ENCODE measurements at regions not wholly inside any gene's neighbourhood (a gene's known extent, or its start where the extent isn't known, plus 50 kb on each side); places are given as distances from the start of the nearest gene placed in this dataset.

- no peak for TF ChIP-seq EZH2 (IDR thresholded peaks at IDR 0.05; ENCODE audit: borderline replicate concordance, insufficient read depth, low read length, poor library complexity, severe bottlenecking)
- TF ChIP-seq, protein P1, sequence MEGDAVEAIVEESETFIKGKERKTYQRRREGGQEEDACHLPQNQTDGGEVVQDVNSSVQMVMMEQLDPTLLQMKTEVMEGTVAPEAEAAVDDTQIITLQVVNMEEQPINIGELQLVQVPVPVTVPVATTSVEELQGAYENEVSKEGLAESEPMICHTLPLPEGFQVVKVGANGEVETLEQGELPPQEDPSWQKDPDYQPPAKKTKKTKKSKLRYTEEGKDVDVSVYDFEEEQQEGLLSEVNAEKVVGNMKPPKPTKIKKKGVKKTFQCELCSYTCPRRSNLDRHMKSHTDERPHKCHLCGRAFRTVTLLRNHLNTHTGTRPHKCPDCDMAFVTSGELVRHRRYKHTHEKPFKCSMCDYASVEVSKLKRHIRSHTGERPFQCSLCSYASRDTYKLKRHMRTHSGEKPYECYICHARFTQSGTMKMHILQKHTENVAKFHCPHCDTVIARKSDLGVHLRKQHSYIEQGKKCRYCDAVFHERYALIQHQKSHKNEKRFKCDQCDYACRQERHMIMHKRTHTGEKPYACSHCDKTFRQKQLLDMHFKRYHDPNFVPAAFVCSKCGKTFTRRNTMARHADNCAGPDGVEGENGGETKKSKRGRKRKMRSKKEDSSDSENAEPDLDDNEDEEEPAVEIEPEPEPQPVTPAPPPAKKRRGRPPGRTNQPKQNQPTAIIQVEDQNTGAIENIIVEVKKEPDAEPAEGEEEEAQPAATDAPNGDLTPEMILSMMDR (IDR thresholded peaks at IDR 0.05; ENCODE audit: poor library complexity, severe bottlenecking): no peak
- TF ChIP-seq POLR2AphosphoS5 (IDR thresholded peaks at IDR 0.05): no peak
- TF ChIP-seq EP300 (conservative IDR thresholded peaks at IDR 0.05; ENCODE audit: poor library complexity, severe bottlenecking): no peak
- TF ChIP-seq REST (IDR thresholded peaks at IDR 0.05; ENCODE audit: borderline replicate concordance): no peak
- TF ChIP-seq TAF1 (IDR thresholded peaks at IDR 0.05; ENCODE audit: low read depth): no peak
Observed at GRCh38 chr6:130671577-130671976, 155.6 kb upstream of the SMLR1 start.

Measured in neural cell (in vitro differentiated cells).